OCI-LY1 (cell line): ENCODE measurements at regions not wholly inside any gene's neighbourhood (a gene's known extent, or its start where the extent isn't known, plus 50 kb on each side); places are given as distances from the start of the nearest gene placed in this dataset.

Experiments
- H2AFZ ChIP-seq: fragments of 200-600 bp; sonication (generic), shearing (Covaris generic); 2 replicates; pipeline ENCODE4 v1.6.0; 2014; ENCODE audit warnings: antibody characterized with exemption, mild to moderate bottlenecking, low read length
- H3F3A ChIP-seq: fragments of 200-600 bp; sonication (generic), shearing (Covaris generic); 2 replicates; pipeline ENCODE4 v1.6.0; 2014; ENCODE audit warnings: mild to moderate bottlenecking, antibody characterized with exemption, low read length, moderate library complexity; ENCODE audit not compliant: insufficient read depth
- H3K27ac ChIP-seq: fragments of 200-600 bp; sonication (generic); 2 replicates; pipeline ENCODE4 v1.5.1; 2014; ENCODE audit warnings: low read length, mixed run types, mild to moderate bottlenecking, low read depth; ENCODE audit not compliant: poor library complexity, severe bottlenecking
- H3K27me3 ChIP-seq: fragments of 200-600 bp; sonication (generic); 2 replicates; pipeline ENCODE4 v1.6.0; 2014; ENCODE audit warnings: antibody characterized with exemption, mild to moderate bottlenecking, low read length, moderate library complexity; ENCODE audit not compliant: insufficient read depth
- H3K36me3 ChIP-seq: fragments of 200-600 bp; sonication (generic); 2 replicates; pipeline ENCODE4 v1.6.1; 2014; ENCODE audit warnings: mild to moderate bottlenecking, antibody characterized with exemption, low read length, moderate library complexity, mixed read lengths; ENCODE audit not compliant: insufficient read depth
- H3K4me1 ChIP-seq: fragments of 200-600 bp; sonication (generic); 2 replicates; pipeline ENCODE4 v1.5.1; 2014; ENCODE audit warnings: mild to moderate bottlenecking, low read length, moderate library complexity; ENCODE audit not compliant: insufficient read depth, severe bottlenecking
- H3K4me2 ChIP-seq: fragments of 200-600 bp; sonication (generic), shearing (Covaris generic); 2 replicates; pipeline ENCODE4 v1.6.1; 2014; ENCODE audit warnings: low read length
- H3K4me3 ChIP-seq: fragments of 200-600 bp; sonication (generic); 2 replicates; pipeline ENCODE4 v1.5.1; 2014; ENCODE audit warnings: low read length, low read depth, mild to moderate bottlenecking, mixed read lengths; ENCODE audit not compliant: poor library complexity, severe bottlenecking
- H3K79me2 ChIP-seq: fragments of 200-600 bp; shearing (Covaris generic); 2 replicates; pipeline ENCODE4 v1.6.1; 2016; ENCODE audit warnings: mixed run types, low read length, mixed read lengths; ENCODE audit not compliant: insufficient read depth
- H3K9ac ChIP-seq: fragments of 200-600 bp; sonication (generic), shearing (Covaris generic); 2 replicates; pipeline ENCODE4 v1.6.1; 2014; ENCODE audit warnings: mild to moderate bottlenecking, low read length, mixed read lengths
- H3K9me2 ChIP-seq: fragments of 200-600 bp; sonication (generic), shearing (Covaris generic); 2 replicates; pipeline ENCODE4 v1.6.1; 2014; ENCODE audit warnings: low read depth, mild to moderate bottlenecking, low read length, mixed read lengths
- H3K9me3 ChIP-seq: fragments of 200-600 bp; shearing (Covaris generic); 2 replicates; pipeline ENCODE4 v1.6.1; 2014; ENCODE audit warnings: low read length, mixed read lengths
- H4K20me1 ChIP-seq: fragments of 200-600 bp; sonication (generic), shearing (Covaris generic); 2 replicates; pipeline ENCODE4 v1.6.0; 2016; ENCODE audit warnings: mild to moderate bottlenecking, low read length; ENCODE audit not compliant: insufficient read depth
- EZH2 ChIP-seq: fragments of 200-600 bp; sonication (generic), shearing (Covaris generic); IDR thresholded peaks from 2 replicates; pipeline ENCODE4 v1.8.0; 2017; ENCODE audit warnings: borderline replicate concordance, mixed run types, mild to moderate bottlenecking, antibody characterized with exemption, low read length, moderate library complexity, mixed read lengths
- TF ChIP-seq, protein P1 (sequence below): fragments of 200-600 bp; sonication (generic), shearing (Covaris generic); IDR thresholded peaks from 2 replicates; pipeline ENCODE4 v1.5.1; 2017; ENCODE audit warnings: mild to moderate bottlenecking, antibody characterized with exemption, low read length, moderate library complexity, mixed read lengths

DNA sequence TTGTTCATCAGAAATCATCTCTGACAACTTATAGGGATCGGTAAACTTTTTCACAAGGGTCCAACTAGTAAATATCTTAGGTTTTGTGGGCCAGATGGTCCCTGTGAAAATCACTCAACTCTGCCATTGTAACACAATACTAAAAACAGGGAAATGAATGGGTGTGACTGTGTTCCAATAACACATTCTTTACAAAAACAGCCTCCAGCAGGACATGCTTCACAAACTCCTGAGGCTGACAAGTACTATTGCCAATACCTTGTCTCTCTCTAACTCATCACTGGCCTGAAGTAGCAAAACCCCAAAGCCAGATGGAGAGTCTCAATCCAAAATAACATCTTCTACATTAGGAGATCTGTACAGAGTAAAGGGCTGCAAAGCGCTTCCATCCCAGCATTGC is 312.3 kb downstream of the TOX3 start:
- Histone ChIP-seq H3K9me2 (no peaks in the 10 kb centered on the region), H3K9ac (no peak overlapping the region), H3K9me3 (no peaks in the 10 kb centered on the region), H2AFZ (no peak overlapping the region), H3K27me3 (no peaks in the 10 kb centered on the region), H3K36me3 (no peaks in the 10 kb centered on the region), H3K4me3 (no peak overlapping the region), H3K4me1 (no peaks in the 10 kb centered on the region), H3K4me2 (no peak overlapping the region), H3K79me2 (no peaks in the 10 kb centered on the region), H4K20me1 (no peaks in the 10 kb centered on the region), H3K27ac (no peak overlapping the region), H3F3A (no peaks in the 10 kb centered on the region)
- TF ChIP-seq, protein P1, sequence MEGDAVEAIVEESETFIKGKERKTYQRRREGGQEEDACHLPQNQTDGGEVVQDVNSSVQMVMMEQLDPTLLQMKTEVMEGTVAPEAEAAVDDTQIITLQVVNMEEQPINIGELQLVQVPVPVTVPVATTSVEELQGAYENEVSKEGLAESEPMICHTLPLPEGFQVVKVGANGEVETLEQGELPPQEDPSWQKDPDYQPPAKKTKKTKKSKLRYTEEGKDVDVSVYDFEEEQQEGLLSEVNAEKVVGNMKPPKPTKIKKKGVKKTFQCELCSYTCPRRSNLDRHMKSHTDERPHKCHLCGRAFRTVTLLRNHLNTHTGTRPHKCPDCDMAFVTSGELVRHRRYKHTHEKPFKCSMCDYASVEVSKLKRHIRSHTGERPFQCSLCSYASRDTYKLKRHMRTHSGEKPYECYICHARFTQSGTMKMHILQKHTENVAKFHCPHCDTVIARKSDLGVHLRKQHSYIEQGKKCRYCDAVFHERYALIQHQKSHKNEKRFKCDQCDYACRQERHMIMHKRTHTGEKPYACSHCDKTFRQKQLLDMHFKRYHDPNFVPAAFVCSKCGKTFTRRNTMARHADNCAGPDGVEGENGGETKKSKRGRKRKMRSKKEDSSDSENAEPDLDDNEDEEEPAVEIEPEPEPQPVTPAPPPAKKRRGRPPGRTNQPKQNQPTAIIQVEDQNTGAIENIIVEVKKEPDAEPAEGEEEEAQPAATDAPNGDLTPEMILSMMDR: no peak
- no peak for TF ChIP-seq EZH2

DNA sequence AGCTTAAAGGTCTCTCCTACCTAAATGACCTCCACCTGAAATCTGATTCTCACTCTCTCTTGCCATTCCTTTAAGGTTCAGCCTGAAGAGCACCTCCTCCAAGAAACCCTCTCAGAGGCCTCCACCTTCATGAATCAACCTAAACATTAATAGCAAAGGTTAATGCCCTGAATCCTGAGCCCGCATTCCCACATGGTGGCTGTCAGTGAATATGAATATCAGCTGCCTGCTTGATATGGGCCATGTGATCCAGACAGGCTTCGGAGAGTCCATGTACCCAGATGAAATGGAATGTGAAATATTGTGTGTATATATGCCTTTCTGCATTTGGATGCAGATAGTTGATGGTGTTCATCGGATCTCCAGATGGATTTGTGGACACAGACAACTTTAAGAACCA is 317.5 kb downstream of the TOX3 start:
- no peaks in the 10 kb centered on the region for H3K9me3 ChIP-seq
- no peaks in the 10 kb centered on the region for H3F3A ChIP-seq
- no peaks in the 10 kb centered on the region for H3K79me2 ChIP-seq
- H3K27me3 ChIP-seq: no peaks in the 10 kb centered on the region
- H3K27ac ChIP-seq: no peak overlapping the region
- no peak overlapping the region for H3K9ac ChIP-seq
- H3K4me2 ChIP-seq: no peak overlapping the region
- H3K4me1 ChIP-seq: no peaks in the 10 kb centered on the region
- H3K4me3 ChIP-seq: no peak overlapping the region
- H2AFZ ChIP-seq: no peak overlapping the region
- no peak for TF ChIP-seq EZH2
- TF ChIP-seq, protein P1: no peak
- no peaks in the 10 kb centered on the region for H4K20me1 ChIP-seq
- H3K9me2 ChIP-seq: no peaks in the 10 kb centered on the region
- H3K36me3 ChIP-seq: no peaks in the 10 kb centered on the region

DNA sequence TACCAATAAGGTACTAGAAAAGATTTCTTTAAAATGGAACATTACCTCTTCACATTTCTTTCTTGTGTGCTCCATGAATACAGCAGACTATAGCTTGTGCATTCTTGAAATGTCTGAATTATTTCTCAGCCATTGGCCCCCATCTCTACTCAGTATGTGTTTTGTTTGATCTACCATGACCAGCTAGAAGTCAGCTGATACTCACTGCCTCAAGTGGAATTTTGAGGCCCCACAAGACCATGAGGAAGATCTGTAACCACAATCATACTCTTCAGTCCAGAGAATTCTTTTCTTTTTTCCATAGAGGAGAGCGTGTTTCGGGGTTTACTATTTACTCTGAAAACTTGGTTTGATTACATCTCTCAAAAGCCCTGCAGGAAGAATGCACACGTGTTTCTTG is 319.1 kb downstream of the TOX3 start:
- Histone ChIP-seq H3K4me2 (no peak overlapping the region), H3K36me3 (no peaks in the 10 kb centered on the region), H3K79me2 (no peaks in the 10 kb centered on the region), H3K4me3 (no peak overlapping the region), H3K9ac (no peak overlapping the region), H3K27me3 (no peaks in the 10 kb centered on the region), H3K4me1 (no peaks in the 10 kb centered on the region), H4K20me1 (no peaks in the 10 kb centered on the region), H3F3A (no peaks in the 10 kb centered on the region), H3K27ac (no peak overlapping the region), H3K9me3 (no peaks in the 10 kb centered on the region), H3K9me2 (no peaks in the 10 kb centered on the region), H2AFZ (no peak overlapping the region)
- TF ChIP-seq, protein P1: no peak
- TF ChIP-seq EZH2: no peak
